NOMO-1 (cell line): ENCODE measurements at regions not wholly inside any gene's neighbourhood (a gene's known extent, or its start where the extent isn't known, plus 50 kb on each side); places are given as distances from the start of the nearest gene placed in this dataset.
"Not testable (repeated sequence)": the region's sequence is repeated elsewhere in the genome, so short reads cannot be mapped to it uniquely, and the experiment has no call there.

ENCODE experiments used
- DNase-seq, 2 experiments: peaks; one replicate each; lab custom pipeline; 2025; ENCODE audit not compliant: unreplicated experiment in 2 of 2; lab: John Stamatoyannopoulos, UW

- DNase-seq: no peak
Observed at GRCh38 chr10:2076528-2076927, 339.2 kb upstream of the ADARB2 start.

GRCh38 chr10:2067015-2067414 lies 329.7 kb upstream of the ADARB2 start:
- DNase-seq: no peak

GRCh38 chr10:2054728-2055127 lies 317.4 kb upstream of the ADARB2 start:
- DNase-seq: no peak

GRCh38 chr10:2053805-2054204 lies 316.5 kb upstream of the ADARB2 start:
- no peak for DNase-seq

GRCh38 chr10:2051108-2051507 lies 313.8 kb upstream of the ADARB2 start:
- DNase-seq: no peak

- no peak for DNase-seq
Observed at GRCh38 chr10:2049560-2049959, 312.2 kb upstream of the ADARB2 start.

- no peak for DNase-seq
Observed at GRCh38 chr10:2048337-2048973, 311.1 kb upstream of the ADARB2 start.

- no peak for DNase-seq
Observed at GRCh38 chr10:2047679-2048078, 310.4 kb upstream of the ADARB2 start.

GRCh38 chr10:2043379-2043778 lies 306.1 kb upstream of the ADARB2 start:
- DNase-seq: no peak

GRCh38 chr10:2038036-2038435 lies 300.7 kb upstream of the ADARB2 start:
- peak; percentile 7 to 24 for DNase-seq

- no peak for DNase-seq
Observed at GRCh38 chr10:2037246-2037645, 299.9 kb upstream of the ADARB2 start.

- DNase-seq: no peak
Observed at GRCh38 chr10:2036209-2036608, 298.9 kb upstream of the ADARB2 start.

GRCh38 chr10:2030046-2030445 lies 292.7 kb upstream of the ADARB2 start:
- no peak for DNase-seq

- DNase-seq: no peak
Observed at GRCh38 chr10:2026936-2027335, 289.6 kb upstream of the ADARB2 start.

- DNase-seq: not testable (repeated sequence)
Observed at GRCh38 chr10:2024750-2025149, 287.4 kb upstream of the ADARB2 start.

GRCh38 chr10:2023687-2024086 lies 286.4 kb upstream of the ADARB2 start:
- no peak for DNase-seq

- no peak for DNase-seq
Observed at GRCh38 chr10:2022401-2022800, 285.1 kb upstream of the ADARB2 start.

- DNase-seq: peak; percentile 50 to 64
Observed at GRCh38 chr10:2020836-2021235, 283.5 kb upstream of the ADARB2 start.

GRCh38 chr10:2019803-2020202 lies 282.5 kb upstream of the ADARB2 start:
- DNase-seq: no peak

- no peak for DNase-seq
Observed at GRCh38 chr10:2019281-2019680, 282.0 kb upstream of the ADARB2 start.

GRCh38 chr10:2014541-2014940 lies 277.2 kb upstream of the ADARB2 start:
- no peak for DNase-seq

GRCh38 chr10:2012209-2012608 lies 274.9 kb upstream of the ADARB2 start:
- DNase-seq: no peak

GRCh38 chr10:2011106-2011716 lies 273.9 kb upstream of the ADARB2 start:
- no peak for DNase-seq
